HepG2 (cell line): ENCODE measurements at regions not wholly inside any gene's neighbourhood (a gene's known extent, or its start where the extent isn't known, plus 50 kb on each side); places are given as distances from the start of the nearest gene placed in this dataset.

ENCODE experiments used
- HOXA3 ChIP-seq: sonication (generic); formaldehyde crosslinking; IDR thresholded peaks from 2 replicates; pipeline ENCODE4 v1.5.0; 2020; ENCODE audit warnings: missing genetic modification reagents
- MED13 ChIP-seq: sonication (generic); formaldehyde crosslinking; IDR thresholded peaks from 2 replicates; pipeline ENCODE4 v1.5.0; 2020; ENCODE audit warnings: missing genetic modification reagents
- MIXL1 ChIP-seq: IDR thresholded peaks from 2 replicates; pipeline ENCODE4 v1.6.1; 2016
- NPAS2 ChIP-seq: sonication (generic); formaldehyde crosslinking; IDR thresholded peaks from 2 replicates; pipeline ENCODE4 v1.8.0; 2022; ENCODE audit warnings: mild to moderate bottlenecking, missing genetic modification reagents, borderline replicate concordance
- NR1H2 ChIP-seq: sonication (generic); formaldehyde crosslinking; IDR thresholded peaks from 2 replicates; pipeline ENCODE4 v1.8.1; 2022; ENCODE audit warnings: low read depth, missing genetic modification reagents, borderline replicate concordance
- RNF2 ChIP-seq: fragments of 450-650 bp; conservative IDR thresholded peaks from 2 replicates; pipeline ENCODE4 v1.6.1; 2016; ENCODE audit warnings: low read depth
- SMAD3 ChIP-seq: sonication (generic); formaldehyde crosslinking; IDR thresholded peaks from 2 replicates; pipeline ENCODE4 v1.4.0; 2020; ENCODE audit warnings: missing genetic modification reagents
- ZNF253 ChIP-seq: sonication (generic); formaldehyde crosslinking; IDR thresholded peaks from 2 replicates; pipeline ENCODE4 v1.8.0; 2022; ENCODE audit warnings: mild to moderate bottlenecking, missing genetic modification reagents, borderline replicate concordance
- ZNF510 ChIP-seq: sonication (generic); formaldehyde crosslinking; IDR thresholded peaks from 2 replicates; pipeline ENCODE4 v1.4.0; 2020; ENCODE audit warnings: low read depth, mild to moderate bottlenecking, missing genetic modification reagents
- ZNF678 ChIP-seq: sonication (generic); formaldehyde crosslinking; IDR thresholded peaks from 2 replicates; pipeline ENCODE4 v1.4.0; 2020; ENCODE audit warnings: mild to moderate bottlenecking, missing genetic modification reagents
- ZNF883 ChIP-seq: sonication (generic); formaldehyde crosslinking; IDR thresholded peaks from 2 replicates; pipeline ENCODE4 v1.5.1; 2020; ENCODE audit warnings: mild to moderate bottlenecking, missing genetic modification reagents; ENCODE audit errors: not compliant biosample characterization
- TF ChIP-seq, protein P1 (sequence below): sonication (generic); formaldehyde crosslinking; IDR thresholded peaks from 2 replicates; pipeline ENCODE4 v1.9.0; 2021; ENCODE audit warnings: mild to moderate bottlenecking, missing genetic modification reagents
- TF ChIP-seq, protein P2 (sequence below): sonication (generic); formaldehyde crosslinking; conservative IDR thresholded peaks from 2 replicates; pipeline ENCODE4 v1.4.0; 2020; ENCODE audit warnings: missing genetic modification reagents
- TF ChIP-seq, protein P3 (sequence below): IDR thresholded peaks from 2 replicates; pipeline ENCODE4 v1.6.1; 2018; ENCODE audit warnings: missing genetic modification reagents, mild to moderate bottlenecking, missing compliant biosample characterization
- TF ChIP-seq, protein P4 (sequence below): sonication (generic); formaldehyde crosslinking; IDR thresholded peaks from 2 replicates; pipeline ENCODE4 v1.5.0; 2020; ENCODE audit warnings: mild to moderate bottlenecking, missing genetic modification reagents, borderline replicate concordance

DNA sequence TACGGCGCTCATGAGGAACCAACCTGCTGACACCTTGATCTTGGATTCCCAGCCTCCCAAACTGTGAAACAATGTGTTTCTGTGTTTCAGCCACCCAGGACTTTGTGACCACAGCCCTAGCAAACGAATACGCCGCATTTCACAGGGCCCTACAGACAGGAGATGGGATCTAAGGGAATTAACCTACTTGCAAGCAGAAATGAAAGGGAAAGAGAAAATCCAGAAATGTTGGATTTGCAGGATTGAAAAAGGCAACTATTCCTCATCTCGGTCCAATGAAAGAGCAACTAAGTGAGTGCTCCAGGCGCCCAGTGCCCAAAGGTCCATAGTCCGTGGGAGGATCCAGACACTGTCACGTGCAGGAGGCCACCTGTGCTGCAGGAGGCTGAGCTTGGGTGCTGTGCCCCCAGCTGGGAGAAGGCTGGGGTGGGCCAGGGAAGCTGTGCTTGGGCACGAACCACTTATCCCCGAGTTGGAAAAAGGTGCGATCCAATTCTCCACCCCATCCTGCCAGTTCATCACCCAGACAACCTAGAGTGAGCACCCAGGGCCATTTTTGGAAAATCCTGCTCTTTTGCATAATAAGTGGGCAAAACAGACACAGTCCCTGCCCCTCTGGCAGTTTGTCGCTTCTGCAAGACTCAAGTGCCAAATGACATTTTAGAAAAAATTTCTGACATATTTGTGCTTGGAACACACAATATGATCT is 177.9 kb downstream of the C9orf50 start (continued):
- TF ChIP-seq MIXL1 (CRISPR knock-in tag) (peak; percentile 33; the same call in 1 of the 2 replicates), NR1H2 (CRISPR knock-in tag) (no peak), ZNF883 (CRISPR knock-in tag) (no peak), SMAD3 (CRISPR knock-in tag) (peak; percentile 23; the same call in 1 of the 2 replicates), MED13 (no peak), ZNF510 (CRISPR knock-in tag) (no peak), NPAS2 (CRISPR knock-in tag) (peak; percentile 92), RNF2 (no peak), HOXA3 (peak; percentile 73; the same call in 1 of the 2 replicates), ZNF678 (no peak), ZNF253 (0 out of 2 replicates have a peak, but pooled peaks have one; percentile 66)
- TF ChIP-seq, protein P1, sequence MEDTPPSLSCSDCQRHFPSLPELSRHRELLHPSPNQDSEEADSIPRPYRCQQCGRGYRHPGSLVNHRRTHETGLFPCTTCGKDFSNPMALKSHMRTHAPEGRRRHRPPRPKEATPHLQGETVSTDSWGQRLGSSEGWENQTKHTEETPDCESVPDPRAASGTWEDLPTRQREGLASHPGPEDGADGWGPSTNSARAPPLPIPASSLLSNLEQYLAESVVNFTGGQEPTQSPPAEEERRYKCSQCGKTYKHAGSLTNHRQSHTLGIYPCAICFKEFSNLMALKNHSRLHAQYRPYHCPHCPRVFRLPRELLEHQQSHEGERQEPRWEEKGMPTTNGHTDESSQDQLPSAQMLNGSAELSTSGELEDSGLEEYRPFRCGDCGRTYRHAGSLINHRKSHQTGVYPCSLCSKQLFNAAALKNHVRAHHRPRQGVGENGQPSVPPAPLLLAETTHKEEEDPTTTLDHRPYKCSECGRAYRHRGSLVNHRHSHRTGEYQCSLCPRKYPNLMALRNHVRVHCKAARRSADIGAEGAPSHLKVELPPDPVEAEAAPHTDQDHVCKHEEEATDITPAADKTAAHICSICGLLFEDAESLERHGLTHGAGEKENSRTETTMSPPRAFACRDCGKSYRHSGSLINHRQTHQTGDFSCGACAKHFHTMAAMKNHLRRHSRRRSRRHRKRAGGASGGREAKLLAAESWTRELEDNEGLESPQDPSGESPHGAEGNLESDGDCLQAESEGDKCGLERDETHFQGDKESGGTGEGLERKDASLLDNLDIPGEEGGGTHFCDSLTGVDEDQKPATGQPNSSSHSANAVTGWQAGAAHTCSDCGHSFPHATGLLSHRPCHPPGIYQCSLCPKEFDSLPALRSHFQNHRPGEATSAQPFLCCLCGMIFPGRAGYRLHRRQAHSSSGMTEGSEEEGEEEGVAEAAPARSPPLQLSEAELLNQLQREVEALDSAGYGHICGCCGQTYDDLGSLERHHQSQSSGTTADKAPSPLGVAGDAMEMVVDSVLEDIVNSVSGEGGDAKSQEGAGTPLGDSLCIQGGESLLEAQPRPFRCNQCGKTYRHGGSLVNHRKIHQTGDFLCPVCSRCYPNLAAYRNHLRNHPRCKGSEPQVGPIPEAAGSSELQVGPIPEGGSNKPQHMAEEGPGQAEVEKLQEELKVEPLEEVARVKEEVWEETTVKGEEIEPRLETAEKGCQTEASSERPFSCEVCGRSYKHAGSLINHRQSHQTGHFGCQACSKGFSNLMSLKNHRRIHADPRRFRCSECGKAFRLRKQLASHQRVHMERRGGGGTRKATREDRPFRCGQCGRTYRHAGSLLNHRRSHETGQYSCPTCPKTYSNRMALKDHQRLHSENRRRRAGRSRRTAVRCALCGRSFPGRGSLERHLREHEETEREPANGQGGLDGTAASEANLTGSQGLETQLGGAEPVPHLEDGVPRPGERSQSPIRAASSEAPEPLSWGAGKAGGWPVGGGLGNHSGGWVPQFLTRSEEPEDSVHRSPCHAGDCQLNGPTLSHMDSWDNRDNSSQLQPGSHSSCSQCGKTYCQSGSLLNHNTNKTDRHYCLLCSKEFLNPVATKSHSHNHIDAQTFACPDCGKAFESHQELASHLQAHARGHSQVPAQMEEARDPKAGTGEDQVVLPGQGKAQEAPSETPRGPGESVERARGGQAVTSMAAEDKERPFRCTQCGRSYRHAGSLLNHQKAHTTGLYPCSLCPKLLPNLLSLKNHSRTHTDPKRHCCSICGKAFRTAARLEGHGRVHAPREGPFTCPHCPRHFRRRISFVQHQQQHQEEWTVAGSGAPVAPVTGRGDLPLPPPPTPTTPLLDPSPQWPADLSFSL (CRISPR knock-in tag) = no peak
- TF ChIP-seq, protein P2, sequence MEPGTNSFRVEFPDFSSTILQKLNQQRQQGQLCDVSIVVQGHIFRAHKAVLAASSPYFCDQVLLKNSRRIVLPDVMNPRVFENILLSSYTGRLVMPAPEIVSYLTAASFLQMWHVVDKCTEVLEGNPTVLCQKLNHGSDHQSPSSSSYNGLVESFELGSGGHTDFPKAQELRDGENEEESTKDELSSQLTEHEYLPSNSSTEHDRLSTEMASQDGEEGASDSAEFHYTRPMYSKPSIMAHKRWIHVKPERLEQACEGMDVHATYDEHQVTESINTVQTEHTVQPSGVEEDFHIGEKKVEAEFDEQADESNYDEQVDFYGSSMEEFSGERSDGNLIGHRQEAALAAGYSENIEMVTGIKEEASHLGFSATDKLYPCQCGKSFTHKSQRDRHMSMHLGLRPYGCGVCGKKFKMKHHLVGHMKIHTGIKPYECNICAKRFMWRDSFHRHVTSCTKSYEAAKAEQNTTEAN (CRISPR knock-in tag) = no peak
- TF ChIP-seq, protein P3, sequence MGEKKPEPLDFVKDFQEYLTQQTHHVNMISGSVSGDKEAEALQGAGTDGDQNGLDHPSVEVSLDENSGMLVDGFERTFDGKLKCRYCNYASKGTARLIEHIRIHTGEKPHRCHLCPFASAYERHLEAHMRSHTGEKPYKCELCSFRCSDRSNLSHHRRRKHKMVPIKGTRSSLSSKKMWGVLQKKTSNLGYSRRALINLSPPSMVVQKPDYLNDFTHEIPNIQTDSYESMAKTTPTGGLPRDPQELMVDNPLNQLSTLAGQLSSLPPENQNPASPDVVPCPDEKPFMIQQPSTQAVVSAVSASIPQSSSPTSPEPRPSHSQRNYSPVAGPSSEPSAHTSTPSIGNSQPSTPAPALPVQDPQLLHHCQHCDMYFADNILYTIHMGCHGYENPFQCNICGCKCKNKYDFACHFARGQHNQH (CRISPR knock-in tag) = peak; percentile 68; the same call in 1 of the 2 replicates
- TF ChIP-seq, protein P4, sequence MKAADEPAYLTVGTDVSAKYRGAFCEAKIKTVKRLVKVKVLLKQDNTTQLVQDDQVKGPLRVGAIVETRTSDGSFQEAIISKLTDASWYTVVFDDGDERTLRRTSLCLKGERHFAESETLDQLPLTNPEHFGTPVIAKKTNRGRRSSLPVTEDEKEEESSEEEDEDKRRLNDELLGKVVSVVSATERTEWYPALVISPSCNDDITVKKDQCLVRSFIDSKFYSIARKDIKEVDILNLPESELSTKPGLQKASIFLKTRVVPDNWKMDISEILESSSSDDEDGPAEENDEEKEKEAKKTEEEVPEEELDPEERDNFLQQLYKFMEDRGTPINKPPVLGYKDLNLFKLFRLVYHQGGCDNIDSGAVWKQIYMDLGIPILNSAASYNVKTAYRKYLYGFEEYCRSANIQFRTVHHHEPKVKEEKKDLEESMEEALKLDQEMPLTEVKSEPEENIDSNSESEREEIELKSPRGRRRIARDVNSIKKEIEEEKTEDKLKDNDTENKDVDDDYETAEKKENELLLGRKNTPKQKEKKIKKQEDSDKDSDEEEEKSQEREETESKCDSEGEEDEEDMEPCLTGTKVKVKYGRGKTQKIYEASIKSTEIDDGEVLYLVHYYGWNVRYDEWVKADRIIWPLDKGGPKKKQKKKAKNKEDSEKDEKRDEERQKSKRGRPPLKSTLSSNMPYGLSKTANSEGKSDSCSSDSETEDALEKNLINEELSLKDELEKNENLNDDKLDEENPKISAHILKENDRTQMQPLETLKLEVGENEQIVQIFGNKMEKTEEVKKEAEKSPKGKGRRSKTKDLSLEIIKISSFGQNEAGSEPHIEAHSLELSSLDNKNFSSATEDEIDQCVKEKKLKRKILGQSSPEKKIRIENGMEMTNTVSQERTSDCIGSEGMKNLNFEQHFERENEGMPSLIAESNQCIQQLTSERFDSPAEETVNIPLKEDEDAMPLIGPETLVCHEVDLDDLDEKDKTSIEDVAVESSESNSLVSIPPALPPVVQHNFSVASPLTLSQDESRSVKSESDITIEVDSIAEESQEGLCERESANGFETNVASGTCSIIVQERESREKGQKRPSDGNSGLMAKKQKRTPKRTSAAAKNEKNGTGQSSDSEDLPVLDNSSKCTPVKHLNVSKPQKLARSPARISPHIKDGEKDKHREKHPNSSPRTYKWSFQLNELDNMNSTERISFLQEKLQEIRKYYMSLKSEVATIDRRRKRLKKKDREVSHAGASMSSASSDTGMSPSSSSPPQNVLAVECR = no peak; the same call in 1 of the 2 replicates
